ENCODE measurements at regions not wholly inside any gene's neighbourhood (a gene's known extent, or its start where the extent isn't known, plus 50 kb on each side); places are given as distances from the start of the nearest gene placed in this dataset.

GRCh38 chr6:144392536-144392935 lies 107.4 kb downstream of the UTRN start:
- Histone ChIP-seq H3K27me3 (ENCODE audit: insufficient read depth, low read length) (no peaks in the 10 kb centered on the region), H3K79me2 (ENCODE audit: insufficient read depth, low read length) (no peaks in the 10 kb centered on the region), H3K4me1 (ENCODE audit: insufficient read depth, low read length, severe bottlenecking) (no peaks in the 10 kb centered on the region), H3K36me3 (ENCODE audit: insufficient read depth, low read length) (no peaks in the 10 kb centered on the region), H3K9me2 (ENCODE audit: low read depth, low read length) (no peaks in the 10 kb centered on the region), H3K4me2 (ENCODE audit: low read length) (no peak overlapping the region), H3K4me3 (ENCODE audit: low read depth, low read length, poor library complexity, severe bottlenecking) (no peak overlapping the region), H3K27ac (ENCODE audit: low read depth, low read length, poor library complexity, severe bottlenecking) (no peak overlapping the region), H3K9me3 (ENCODE audit: low read length) (no peaks in the 10 kb centered on the region), H3K9ac (ENCODE audit: low read length) (no peak overlapping the region), H2AFZ (ENCODE audit: low read length) (no peak overlapping the region), H3F3A (ENCODE audit: insufficient read depth, low read length) (no peaks in the 10 kb centered on the region), H4K20me1 (ENCODE audit: insufficient read depth, low read length) (no peaks in the 10 kb centered on the region)
- TF ChIP-seq EZH2 (IDR thresholded peaks at IDR 0.05; ENCODE audit: borderline replicate concordance, low read length): no peak
- no peak for TF ChIP-seq CTCF (IDR thresholded peaks at IDR 0.05; ENCODE audit: low read length)

GRCh38 chr6:144394210-144394609 lies 109.1 kb downstream of the UTRN start:
- Histone ChIP-seq H2AFZ (ENCODE audit: low read length) (no peak overlapping the region), H3K9ac (ENCODE audit: low read length) (no peak overlapping the region), H3K27ac (ENCODE audit: low read depth, low read length, poor library complexity, severe bottlenecking) (no peak overlapping the region), H4K20me1 (ENCODE audit: insufficient read depth, low read length) (no peaks in the 10 kb centered on the region), H3K4me1 (ENCODE audit: insufficient read depth, low read length, severe bottlenecking) (no peaks in the 10 kb centered on the region), H3F3A (ENCODE audit: insufficient read depth, low read length) (no peaks in the 10 kb centered on the region), H3K79me2 (ENCODE audit: insufficient read depth, low read length) (no peaks in the 10 kb centered on the region), H3K4me2 (ENCODE audit: low read length) (no peak overlapping the region), H3K36me3 (ENCODE audit: insufficient read depth, low read length) (no peaks in the 10 kb centered on the region), H3K27me3 (ENCODE audit: insufficient read depth, low read length) (no peaks in the 10 kb centered on the region), H3K9me2 (ENCODE audit: low read depth, low read length) (no peaks in the 10 kb centered on the region), H3K4me3 (ENCODE audit: low read depth, low read length, poor library complexity, severe bottlenecking) (no peak overlapping the region), H3K9me3 (ENCODE audit: low read length) (0 out of 2 replicates have a peak, but pooled peaks cover 2% of the 10 kb centered on the region)
- TF ChIP-seq EZH2 (IDR thresholded peaks at IDR 0.05; ENCODE audit: borderline replicate concordance, low read length) (no peak), CTCF (IDR thresholded peaks at IDR 0.05; ENCODE audit: low read length) (no peak)

GRCh38 chr6:144395014-144395413 lies 109.9 kb downstream of the UTRN start:
- no peaks in the 10 kb centered on the region for H3K27me3 ChIP-seq (ENCODE audit: insufficient read depth, low read length)
- H3F3A ChIP-seq (ENCODE audit: insufficient read depth, low read length): no peaks in the 10 kb centered on the region
- H3K4me2 ChIP-seq (ENCODE audit: low read length): no peak overlapping the region
- no peak overlapping the region for H3K27ac ChIP-seq (ENCODE audit: low read depth, low read length, poor library complexity, severe bottlenecking)
- H3K79me2 ChIP-seq (ENCODE audit: insufficient read depth, low read length): no peaks in the 10 kb centered on the region
- no peak overlapping the region for H3K4me3 ChIP-seq (ENCODE audit: low read depth, low read length, poor library complexity, severe bottlenecking)
- no peaks in the 10 kb centered on the region for H3K36me3 ChIP-seq (ENCODE audit: insufficient read depth, low read length)
- no peak for TF ChIP-seq EZH2 (IDR thresholded peaks at IDR 0.05; ENCODE audit: borderline replicate concordance, low read length)
- H3K4me1 ChIP-seq (ENCODE audit: insufficient read depth, low read length, severe bottlenecking): no peaks in the 10 kb centered on the region
- 0 out of 2 replicates have a peak, but pooled peaks cover 2% of the 10 kb centered on the region for H3K9me3 ChIP-seq (ENCODE audit: low read length)
- no peak overlapping the region for H3K9ac ChIP-seq (ENCODE audit: low read length)
- H2AFZ ChIP-seq (ENCODE audit: low read length): no peak overlapping the region
- H4K20me1 ChIP-seq (ENCODE audit: insufficient read depth, low read length): no peaks in the 10 kb centered on the region
- no peaks in the 10 kb centered on the region for H3K9me2 ChIP-seq (ENCODE audit: low read depth, low read length)

- Histone ChIP-seq H3K36me3 (ENCODE audit: insufficient read depth, low read length) (no peaks in the 10 kb centered on the region), H4K20me1 (ENCODE audit: insufficient read depth, low read length) (no peaks in the 10 kb centered on the region), H3K27ac (ENCODE audit: low read depth, low read length, poor library complexity, severe bottlenecking) (no peak overlapping the region), H3F3A (ENCODE audit: insufficient read depth, low read length) (no peaks in the 10 kb centered on the region), H3K4me2 (ENCODE audit: low read length) (no peak overlapping the region), H3K27me3 (ENCODE audit: insufficient read depth, low read length) (no peaks in the 10 kb centered on the region), H3K9me3 (ENCODE audit: low read length) (0 out of 2 replicates have a peak, but pooled peaks cover 2% of the 10 kb centered on the region), H3K9me2 (ENCODE audit: low read depth, low read length) (no peaks in the 10 kb centered on the region), H3K4me3 (ENCODE audit: low read depth, low read length, poor library complexity, severe bottlenecking) (no peak overlapping the region), H3K79me2 (ENCODE audit: insufficient read depth, low read length) (no peaks in the 10 kb centered on the region), H2AFZ (ENCODE audit: low read length) (no peak overlapping the region), H3K4me1 (ENCODE audit: insufficient read depth, low read length, severe bottlenecking) (no peaks in the 10 kb centered on the region), H3K9ac (ENCODE audit: low read length) (no peak overlapping the region)
- no peak for TF ChIP-seq EZH2 (IDR thresholded peaks at IDR 0.05; ENCODE audit: borderline replicate concordance, low read length)
- no peak for TF ChIP-seq CTCF (IDR thresholded peaks at IDR 0.05; ENCODE audit: low read length)
Observed at GRCh38 chr6:144395826-144396225, 110.7 kb downstream of the UTRN start.

Measured in OCI-LY1 (cell line).